OCI-LY7 (cell line): ENCODE measurements at regions not wholly inside any gene's neighbourhood (a gene's known extent, or its start where the extent isn't known, plus 50 kb on each side); places are given as distances from the start of the nearest gene placed in this dataset.

ENCODE experiments used
- EZH2phosphoT487 ChIP-seq: fragments of 200-600 bp; sonication (generic); IDR thresholded peaks from 2 replicates; pipeline ENCODE4 v1.6.1; 2018; ENCODE audit warnings: low read depth, borderline replicate concordance, mild to moderate bottlenecking, mixed run types, antibody characterized with exemption, low read length, moderate library complexity, mixed read lengths
- TF ChIP-seq, protein P1 (sequence below): fragments of 200-600 bp; sonication (generic); conservative IDR thresholded peaks from 2 replicates; pipeline ENCODE4 v1.5.1; 2014; ENCODE audit warnings: mild to moderate bottlenecking, antibody characterized with exemption, low read length, moderate library complexity, mixed read lengths

DNA sequence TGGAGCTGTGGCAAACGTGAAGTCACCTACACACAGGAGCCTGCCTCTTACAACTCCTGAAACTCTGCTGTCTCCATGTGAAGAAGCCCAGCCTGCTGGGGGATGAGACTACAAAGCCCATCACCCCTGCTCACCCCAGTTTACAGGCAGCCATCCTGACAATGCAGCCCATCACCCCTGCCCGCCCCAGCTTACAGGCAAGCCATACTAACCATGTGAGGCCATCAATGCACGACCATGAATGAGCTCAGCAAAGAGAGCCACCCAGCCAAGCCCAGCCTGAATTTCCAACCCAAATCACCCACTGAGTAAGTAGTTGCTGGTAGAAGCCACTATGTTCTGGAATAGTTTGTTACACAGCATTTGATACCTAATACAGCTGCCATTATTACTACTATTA is 185.4 kb upstream of the NSMCE3 start:
- TF ChIP-seq, protein P1, sequence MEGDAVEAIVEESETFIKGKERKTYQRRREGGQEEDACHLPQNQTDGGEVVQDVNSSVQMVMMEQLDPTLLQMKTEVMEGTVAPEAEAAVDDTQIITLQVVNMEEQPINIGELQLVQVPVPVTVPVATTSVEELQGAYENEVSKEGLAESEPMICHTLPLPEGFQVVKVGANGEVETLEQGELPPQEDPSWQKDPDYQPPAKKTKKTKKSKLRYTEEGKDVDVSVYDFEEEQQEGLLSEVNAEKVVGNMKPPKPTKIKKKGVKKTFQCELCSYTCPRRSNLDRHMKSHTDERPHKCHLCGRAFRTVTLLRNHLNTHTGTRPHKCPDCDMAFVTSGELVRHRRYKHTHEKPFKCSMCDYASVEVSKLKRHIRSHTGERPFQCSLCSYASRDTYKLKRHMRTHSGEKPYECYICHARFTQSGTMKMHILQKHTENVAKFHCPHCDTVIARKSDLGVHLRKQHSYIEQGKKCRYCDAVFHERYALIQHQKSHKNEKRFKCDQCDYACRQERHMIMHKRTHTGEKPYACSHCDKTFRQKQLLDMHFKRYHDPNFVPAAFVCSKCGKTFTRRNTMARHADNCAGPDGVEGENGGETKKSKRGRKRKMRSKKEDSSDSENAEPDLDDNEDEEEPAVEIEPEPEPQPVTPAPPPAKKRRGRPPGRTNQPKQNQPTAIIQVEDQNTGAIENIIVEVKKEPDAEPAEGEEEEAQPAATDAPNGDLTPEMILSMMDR, result no peak
- no peak for TF ChIP-seq EZH2phosphoT487
